Smooth muscle cell of the brain vasculature (primary cell): ENCODE measurements at regions not wholly inside any gene's neighbourhood (a gene's known extent, or its start where the extent isn't known, plus 50 kb on each side); places are given as distances from the start of the nearest gene placed in this dataset.
"Not testable (repeated sequence)": the region's sequence is repeated elsewhere in the genome, so short reads cannot be mapped to it uniquely, and the experiment has no call there.

Source experiments
- DNase-seq: peaks from one replicate; pipeline ENCODE4 v3.0.0-alpha.2; 2012; ENCODE audit warnings: low read depth, low spot score

DNA sequence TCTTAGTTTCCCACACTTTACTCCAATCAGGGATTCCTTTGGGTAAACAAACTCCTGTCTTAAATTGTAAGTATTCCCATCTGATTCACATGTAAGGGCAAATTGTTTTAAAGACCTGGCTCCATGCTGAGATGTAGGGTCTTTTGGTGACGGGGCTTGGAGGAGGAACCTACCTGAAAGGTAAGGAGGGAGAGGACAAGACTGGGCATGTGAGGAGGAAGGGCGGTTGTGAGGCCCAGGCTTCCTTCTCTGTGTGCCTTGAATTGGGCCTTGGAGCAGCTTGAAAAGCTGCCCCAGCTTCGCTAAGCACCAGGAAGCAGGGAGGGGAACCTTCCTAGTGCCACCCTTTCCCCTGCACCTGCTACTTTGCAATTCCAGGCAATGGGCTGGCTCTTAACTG, 86.8 kb downstream of the C9orf152 start:
- DNase-seq = no peak

DNA sequence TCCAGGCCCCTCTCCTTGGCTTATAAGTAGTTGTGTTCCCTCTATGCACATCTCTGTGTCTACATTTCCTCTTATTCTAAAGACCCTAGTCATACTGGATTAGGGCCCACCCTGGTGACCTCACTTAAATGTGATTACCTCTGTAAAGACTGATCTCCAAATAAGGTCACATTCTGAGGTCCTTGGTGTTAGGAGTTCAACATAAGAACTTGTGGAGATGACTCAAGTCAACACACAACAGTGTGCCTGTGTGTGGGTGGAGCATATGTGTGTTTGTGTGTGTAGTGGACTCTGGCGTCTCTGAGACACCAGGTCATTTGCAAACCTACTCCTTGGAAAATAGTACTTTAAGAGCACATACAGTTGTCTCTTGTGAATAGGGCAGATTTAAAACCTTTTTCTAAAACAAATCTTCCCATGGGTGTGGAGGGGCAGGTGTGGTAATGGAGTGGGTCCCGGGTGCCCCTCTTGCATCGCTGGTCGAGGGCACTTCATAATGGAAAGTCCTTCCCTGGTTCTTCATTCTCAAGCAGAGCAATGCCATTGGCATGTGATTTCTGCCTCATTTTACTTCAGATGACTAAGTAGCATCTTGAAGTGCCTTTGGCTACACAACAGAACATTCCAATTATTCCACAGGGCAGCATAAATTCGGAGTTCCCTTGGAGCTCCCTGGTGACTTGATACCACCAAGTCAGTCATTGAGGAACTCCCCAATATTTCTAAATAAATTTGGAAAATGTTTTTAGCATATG, 84.4 kb downstream of the C9orf152 start:
- DNase-seq = no peak

DNA sequence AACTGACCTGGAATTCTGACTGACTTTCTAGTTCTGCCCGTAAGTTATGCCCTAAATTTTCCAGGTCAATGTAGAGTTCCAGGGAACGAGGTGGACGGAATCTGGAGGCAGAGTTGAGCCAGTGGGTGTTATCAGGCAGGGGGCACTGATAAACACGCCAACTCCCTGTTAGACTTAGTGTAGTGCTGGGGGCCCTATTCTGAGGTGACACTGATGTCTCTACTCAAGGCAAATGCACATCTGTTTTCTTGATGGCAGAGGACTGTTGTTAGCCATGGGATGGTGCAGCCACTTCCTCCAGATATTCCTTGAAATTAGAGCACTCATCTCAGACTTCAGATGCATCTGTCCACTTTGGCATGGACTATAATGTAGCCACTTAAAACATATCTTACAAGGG, 83.5 kb downstream of the C9orf152 start:
- no peak for DNase-seq

DNA sequence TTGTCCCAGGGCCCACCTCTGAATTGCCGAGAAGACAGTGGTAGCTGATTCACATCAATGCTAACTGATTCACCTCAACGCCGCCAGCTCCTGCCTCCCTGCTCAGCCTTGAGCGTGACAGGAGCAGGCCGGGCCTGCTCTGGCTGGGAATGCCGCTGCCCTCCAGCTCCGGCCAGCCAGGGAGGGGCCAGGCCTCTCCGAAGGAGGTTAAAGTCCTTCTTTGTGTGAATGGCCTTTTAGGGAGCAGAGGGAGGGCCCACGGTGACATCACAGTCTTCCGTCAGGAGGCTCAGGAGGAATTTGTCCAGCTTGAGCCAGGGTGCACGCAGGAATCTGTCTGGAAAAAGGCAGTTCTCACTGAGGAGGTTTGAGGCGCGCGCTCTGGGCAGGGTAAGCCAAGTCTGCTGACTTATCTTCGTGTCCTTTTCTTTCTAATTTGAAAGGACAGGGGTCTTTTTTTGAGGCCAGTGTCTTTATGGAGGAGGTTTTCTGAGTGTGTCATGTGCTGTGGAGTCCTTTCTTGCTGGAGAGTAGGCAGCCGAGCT, 82.7 kb downstream of the C9orf152 start:
- no peak for DNase-seq

DNA sequence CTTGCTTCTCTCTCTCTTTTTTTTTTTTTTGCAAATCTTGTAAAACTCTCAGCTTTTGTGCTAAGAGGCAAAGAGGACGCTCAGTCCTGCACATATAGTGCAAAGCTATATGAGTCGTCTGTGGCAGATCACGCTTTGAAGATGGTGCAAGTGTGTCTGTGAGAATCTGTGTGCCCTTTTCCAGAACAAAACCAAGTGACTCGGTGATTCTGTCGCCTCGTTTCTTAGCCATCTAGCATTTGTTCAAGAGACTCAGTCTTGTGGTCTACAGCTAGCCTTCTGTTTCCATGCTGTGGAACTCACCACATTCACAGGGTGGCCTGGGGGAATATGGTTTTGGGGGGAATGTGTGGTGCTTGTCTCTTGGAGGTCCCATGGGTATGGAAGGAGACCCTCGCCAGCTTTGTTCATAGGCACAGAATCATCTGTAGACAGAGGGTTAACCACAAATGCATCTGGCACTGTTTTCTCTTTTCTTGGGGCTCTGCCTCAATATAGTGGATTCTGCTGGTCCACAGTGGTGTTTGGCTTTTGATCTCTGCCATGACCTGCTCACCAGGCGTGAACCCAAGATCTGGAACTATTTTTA, 82.1 kb downstream of the C9orf152 start:
- DNase-seq = no peak

DNA sequence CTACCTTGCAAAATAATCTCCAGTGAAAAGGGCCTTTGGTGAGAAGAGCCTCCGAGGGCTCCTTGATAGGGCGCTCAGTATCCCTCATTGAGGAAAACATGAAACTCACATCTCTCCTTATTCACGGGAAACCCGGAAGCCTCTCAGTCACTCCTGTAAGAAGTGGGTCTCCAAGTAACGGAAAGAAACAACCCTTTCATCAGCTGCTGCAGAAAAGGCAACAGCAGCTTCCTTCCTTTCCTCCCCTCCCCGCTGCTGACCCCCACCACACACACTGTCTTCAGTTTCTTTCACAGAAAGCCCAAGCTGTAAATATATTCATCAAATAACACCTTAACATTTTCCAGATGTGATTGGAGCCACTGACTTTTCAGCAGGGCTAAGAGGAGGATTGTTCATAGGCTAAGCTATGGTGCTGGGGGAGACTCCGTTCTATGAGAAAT, 81.4 kb downstream of the C9orf152 start:
- DNase-seq = no peak

DNA sequence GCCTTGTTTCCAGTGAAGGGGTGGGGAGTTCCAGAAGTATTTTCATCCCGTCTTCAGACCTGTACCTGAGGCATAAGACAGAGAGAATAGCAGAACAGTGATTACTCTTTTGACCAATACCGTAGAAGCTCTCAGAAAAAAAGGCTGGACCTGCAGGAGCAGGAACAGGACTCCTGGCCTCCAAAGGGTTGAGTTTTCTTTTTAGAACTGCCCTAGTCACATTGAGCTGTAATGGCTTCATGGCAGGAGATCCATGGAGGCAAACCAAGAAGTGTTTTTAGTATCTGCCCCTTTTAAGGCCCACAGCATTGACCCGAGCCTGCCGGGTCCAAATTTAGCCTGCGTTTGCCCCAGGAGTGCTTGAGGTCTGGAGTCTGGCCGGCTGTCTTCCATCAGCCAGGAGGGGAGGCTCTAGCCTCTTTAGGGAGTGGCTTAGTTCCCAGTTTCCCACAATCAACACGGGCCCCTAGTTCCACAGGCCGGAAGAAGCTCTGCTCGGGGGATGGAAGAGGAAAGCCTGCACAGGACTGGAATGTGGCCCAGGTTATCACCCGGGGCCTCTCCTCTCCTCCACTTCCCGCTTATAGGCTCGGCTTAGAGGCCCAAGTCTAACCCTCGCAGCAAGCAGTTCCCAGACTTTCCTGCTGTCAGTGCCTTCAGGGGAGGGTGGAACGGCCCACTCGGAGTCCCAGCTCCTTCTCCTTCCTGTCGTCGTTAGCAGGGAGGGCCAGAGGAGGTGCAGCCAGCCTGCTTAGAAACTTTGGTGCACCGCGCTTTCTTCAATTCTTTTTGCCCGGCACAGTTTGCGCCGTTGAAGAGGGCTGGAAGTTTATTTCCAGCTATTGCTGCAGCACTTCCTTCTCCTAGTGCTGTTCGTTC, 80.7 kb downstream of the C9orf152 start:
- DNase-seq = no peak

DNA sequence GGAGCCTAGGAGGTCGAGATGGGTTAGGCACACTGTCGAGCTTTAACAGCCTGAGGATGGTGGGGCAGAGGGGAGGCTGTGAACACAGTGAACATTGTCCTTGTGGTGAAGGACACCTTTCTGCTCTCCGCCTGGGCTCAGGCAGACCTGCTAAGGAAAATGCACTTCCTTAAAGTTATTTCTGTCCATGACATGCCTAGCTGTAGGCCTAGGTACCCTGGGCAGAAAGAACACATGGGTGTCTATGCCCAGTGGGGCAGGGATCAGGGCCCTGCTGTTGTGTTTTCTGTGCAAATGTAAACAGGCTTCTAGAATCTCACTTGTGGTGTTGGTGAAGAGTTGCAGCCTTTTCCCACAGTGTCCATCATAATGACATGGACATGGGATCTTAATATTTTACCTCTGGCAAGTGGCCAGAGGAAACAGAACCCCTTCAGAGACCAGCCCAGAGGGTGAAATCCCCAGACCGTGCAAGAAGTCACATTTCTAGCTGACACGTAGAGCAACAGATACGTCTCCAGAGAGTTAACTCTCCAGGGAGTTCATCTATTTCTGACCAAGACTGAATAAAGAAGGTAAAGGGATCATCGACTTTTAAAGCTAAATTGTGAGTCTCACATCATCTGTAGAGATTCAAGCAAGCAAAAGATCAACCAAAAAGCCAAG, 79.2 kb downstream of the C9orf152 start:
- DNase-seq = no peak

DNA sequence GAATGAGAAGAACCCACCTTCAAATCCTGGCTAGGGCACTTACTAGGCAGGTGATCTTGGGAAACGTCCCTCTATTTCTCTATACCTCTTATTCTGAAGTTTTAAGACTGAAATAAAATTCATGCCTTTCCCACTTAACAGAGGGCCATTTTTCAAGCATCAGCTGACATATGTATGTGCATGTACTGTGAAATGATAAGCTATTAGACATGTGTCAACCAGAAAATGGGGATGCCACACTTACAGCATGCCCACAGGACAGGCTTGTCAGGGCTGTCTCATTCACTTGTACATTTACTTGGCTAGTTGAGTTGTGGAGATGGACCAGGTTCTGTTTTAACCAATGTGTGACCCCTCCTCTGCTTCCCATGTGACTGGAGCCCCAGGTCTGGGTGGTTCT, 78.5 kb downstream of the C9orf152 start:
- no peak for DNase-seq

DNA sequence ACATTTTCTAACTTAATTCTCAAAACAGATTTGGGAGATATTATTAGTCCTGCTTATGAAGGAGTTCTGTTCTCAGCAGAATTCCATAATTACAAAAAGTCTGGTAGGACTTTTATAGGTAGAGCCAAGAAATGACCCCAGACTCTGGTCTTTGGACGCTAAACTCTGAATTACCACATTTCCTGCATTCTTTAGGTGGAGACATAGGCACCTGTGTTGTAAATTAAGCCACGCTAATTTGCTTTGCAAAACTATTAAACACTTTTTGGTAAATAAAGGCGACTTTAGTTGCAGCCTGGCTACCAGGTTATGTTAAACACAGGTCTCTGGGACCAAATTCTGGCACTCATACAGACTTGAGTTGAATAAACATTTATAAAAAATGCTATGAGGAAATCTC, 77.7 kb downstream of the C9orf152 start:
- DNase-seq = no peak

DNA sequence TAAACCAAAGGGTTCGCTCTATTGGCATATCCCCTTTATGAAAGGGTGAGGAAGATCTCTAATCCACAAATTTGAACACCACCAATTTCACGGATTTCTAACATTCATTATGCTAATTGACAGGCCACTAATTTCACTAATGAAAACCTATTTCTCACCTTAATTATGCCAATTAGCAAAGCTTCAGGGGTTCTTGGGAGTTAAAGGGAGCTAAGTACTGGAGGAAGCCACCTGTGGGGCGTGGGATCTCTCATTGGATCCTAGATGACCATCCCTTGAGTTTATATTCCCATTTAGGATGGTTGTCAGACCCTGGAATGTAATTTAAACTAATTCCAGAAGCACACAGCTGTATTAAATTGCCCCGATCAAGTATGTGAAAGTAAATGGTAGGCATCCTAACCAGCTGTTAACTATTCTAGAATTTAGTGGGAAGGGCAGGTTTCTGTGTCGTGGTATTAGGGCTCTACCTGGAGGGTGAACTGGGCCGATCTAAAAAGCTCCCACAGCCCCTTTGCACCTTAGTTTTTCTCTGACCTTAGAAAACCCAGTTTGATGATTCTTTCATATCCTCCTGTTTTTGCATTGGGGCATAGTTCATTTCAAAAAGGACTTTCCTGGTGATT, 77.1 kb downstream of the C9orf152 start:
- DNase-seq = no peak

DNA sequence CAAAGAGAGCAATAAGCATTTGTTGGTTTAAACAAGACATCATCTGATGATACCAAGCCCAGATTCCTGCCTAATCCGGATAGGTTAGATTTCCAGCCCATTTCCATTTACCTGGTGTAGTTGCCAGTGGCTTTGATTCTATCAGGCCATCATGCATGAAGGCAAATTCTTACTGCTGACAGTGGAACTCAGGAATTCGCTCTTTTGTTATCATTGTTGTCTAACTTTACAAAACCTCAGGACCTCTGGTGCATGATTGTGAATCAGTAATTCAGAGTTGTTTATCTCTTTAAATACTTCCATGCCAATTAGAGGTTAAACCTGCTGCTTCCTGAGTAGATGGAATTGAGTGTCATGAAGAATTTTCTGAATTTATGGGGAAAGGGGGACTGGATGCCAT, 76.5 kb downstream of the C9orf152 start:
- DNase-seq = no peak

DNA sequence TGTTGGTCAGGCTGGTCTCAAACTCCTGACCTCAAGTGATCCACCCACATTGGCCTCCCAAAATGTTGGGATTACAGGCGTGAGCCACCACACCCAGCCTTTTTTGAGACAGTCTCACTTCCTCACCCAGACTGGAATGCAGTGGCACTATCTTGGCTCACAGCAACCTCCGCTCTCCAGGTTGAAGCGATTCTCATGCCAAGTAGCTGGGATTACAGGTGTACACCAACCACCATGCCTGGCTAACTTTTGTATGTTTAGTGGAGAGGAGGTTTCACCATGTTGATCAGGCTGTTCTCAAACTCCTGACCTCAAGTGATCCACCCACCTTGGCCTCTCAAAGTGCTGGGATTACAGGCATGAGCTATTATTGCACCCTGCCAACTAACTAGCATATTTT, 75.4 kb downstream of the C9orf152 start:
- not testable (repeated sequence) for DNase-seq

DNA sequence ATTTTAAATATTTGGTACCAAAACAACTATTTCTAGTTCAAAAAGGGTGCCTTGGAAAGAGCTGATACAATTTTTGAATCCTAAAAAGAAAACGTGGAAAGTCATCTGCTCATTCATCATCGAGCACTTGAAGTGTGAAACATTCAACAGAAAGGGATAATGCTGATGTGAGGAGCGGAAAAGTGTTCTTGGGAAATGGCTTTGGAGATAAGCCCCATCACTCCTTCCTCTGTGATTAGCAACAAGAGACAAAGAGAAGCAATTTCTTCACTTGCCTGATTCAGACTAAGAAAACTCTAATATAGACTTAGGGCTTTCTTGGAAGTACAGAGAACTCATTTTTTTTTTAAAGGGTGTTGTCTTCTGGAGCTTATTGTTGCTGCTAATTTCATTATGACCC, 74.9 kb downstream of the C9orf152 start:
- DNase-seq = no peak

DNA sequence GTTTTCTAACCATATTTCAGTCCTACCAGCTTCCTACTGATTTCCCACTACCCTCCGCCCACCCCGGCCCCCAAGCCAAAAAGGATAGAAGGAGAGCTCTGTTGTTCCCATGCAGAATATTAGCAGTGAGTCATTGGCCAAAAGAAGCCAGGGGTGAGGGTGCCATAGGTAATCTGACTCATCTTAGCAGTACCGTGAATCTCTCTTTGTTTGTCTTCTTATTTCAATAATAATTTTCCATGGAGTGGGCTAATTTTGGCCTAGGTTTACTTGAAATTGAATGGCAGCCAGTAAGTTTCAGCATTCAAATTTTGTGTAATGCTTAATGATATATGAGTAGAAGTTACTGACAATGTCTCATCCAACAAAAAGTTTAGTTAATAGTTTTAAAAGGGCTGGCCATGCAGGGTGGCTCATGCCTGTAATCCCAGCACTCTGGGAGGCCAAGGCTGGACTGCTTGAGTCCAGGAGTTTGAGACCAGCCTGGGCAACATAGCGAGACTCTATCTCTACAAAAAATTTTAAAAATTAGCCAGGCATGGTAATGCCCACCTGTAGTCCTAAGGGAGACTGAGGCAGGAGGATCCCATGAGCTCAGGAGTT, 74.2 kb downstream of the C9orf152 start:
- DNase-seq = no peak

DNA sequence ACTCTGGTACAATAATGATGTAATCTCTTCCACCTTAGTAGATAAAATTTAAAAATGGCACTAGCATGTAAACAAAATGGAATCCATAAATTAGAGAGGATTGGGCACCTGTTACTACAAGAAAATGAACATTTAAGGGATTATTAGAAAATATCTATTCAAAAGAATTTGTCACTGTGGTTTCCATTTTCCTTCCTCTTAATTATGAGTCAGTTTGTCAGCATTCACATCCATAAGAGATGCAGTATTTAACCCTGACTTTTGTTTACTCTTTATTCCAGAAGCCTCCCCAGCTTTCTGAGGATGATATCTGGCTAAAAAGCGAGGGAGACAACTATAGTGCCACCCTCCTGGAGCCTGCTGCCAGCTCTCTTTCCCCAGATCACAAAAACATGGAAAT, 72.1 kb downstream of the C9orf152 start:
- DNase-seq = no peak

DNA sequence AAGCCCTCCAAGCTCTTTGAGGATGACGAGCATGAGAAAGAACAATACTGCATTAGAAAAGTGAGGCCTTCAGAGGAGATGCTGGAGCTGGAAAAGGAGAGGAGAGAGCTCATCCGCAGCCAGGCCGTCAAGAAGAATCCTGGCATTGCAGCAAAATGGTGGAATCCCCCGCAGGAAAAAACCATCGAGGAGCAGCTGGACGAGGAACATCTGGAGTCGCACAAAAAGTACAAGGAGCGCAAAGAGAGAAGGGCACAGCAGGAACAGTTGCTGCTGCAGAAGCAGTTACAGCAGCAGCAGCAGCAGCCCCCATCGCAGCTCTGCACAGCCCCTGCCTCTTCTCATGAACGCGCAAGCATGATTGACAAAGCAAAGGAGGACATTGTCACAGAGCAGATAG, 71.2 kb downstream of the C9orf152 start:
- DNase-seq = no peak

DNA sequence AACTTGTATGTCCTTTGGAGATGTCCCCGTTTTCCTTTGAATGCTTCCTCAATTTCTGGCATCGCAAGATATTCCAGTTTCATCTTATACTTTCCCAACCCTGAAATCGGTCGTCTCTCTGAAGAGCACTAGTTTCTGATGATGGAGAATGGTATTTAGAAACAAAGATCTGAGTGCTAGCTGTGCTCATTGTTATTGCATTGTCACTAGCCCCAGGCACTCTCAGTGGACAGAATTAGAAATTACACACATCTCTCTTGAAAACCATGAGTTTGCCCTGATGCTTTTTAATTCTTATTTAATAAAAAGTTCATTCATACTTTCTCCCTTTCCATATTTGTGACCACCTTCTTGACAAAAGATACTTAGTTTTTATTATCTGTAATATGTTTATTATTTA, 67.7 kb downstream of the C9orf152 start:
- DNase-seq = no peak

DNA sequence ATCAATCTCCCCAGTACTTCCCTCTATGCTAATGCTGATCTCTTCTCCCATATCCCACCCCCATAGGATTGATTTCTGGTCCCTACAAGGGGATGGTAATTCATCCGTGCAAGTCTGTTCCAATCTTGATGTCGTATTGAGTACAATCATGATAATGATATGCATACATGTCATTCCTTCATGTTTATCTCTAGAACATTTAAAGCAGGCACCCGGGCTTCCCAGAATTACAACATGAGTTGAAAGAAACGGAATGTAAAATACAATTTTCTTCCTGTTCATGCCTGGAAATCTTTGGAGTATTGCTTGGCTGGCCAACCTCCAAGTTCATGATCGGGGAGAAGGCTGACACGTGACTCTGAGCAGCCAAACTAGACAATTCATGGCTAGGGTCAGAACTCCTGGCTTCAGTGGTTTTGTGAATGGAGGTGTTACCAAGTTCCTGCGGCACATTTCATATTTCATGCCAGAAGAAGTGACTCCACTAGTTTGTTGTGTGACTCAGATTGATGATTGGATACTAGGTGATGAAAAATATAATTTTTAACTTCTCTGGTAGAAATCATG, 66.6 kb downstream of the C9orf152 start:
- no peak for DNase-seq

DNA sequence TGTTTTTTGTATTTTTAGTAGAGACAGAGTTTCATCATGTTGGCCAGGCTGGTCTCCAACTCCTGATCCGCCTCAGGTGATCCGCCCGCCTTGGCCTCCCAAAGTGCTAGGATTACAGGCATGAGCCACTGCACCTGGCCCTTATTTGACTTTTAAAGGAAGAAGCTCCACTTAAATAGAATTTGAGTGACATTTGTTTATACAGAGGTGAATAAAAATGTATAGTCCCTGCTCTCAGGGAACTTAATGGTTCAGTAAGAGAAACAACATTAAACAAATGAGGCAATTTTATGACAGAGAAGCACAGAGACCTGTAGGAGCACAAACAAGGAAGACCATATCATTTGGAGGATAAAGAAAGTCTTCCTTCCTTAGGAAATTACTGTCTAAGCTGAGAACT, 65.7 kb downstream of the C9orf152 start:
- no peak for DNase-seq
